Stimulated activated CD8-positive, alpha-beta memory T cell treated with anti-CD3 and anti-CD28 coated beads, Interleukin-4, amount 100 ng/mL, for 48 hours (primary cell): ENCODE measurements at regions not wholly inside any gene's neighbourhood (a gene's known extent, or its start where the extent isn't known, plus 50 kb on each side); places are given as distances from the start of the nearest gene placed in this dataset.

Experiments
- DNase-seq: peaks from one replicate; pipeline ENCODE4 v3.0.0-alpha.2; 2020

DNA sequence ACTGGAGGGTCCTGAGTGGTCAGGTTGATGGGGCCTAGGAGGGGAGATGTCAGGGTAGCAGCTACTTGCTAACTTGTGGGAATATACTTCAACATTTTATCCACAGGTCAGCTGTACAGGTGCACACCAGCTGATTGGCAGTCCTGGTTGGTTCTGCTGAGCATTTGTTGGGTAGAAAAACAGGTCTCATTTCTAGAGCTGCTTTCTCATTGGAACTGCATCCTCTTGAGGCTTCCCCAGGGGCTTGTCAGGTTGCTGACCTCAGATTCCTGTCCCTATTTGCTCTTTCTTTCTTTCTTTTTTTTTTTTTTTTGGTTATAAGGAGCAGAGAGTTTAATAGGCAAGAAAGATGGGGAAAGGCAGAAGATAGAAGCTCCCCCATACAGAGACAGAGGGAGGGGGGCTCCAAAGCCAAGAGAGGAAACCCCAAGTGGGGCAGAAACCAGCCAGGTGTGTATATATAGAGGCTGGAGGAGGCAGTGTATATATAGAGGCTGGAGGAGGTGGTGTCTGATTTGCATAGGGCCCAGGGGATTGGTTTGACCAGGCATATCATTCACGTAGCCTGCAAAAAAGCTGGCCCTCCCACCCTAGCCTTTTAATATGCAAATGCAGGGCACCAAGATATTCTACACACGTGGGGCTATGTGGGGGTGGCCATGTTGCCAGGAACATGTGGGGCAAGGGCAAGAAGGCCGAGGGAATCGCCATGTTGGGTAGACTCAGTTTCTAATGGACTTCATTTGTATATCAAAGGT, 57.3 kb upstream of the STUM start:
- DNase-seq, result no peak

DNA sequence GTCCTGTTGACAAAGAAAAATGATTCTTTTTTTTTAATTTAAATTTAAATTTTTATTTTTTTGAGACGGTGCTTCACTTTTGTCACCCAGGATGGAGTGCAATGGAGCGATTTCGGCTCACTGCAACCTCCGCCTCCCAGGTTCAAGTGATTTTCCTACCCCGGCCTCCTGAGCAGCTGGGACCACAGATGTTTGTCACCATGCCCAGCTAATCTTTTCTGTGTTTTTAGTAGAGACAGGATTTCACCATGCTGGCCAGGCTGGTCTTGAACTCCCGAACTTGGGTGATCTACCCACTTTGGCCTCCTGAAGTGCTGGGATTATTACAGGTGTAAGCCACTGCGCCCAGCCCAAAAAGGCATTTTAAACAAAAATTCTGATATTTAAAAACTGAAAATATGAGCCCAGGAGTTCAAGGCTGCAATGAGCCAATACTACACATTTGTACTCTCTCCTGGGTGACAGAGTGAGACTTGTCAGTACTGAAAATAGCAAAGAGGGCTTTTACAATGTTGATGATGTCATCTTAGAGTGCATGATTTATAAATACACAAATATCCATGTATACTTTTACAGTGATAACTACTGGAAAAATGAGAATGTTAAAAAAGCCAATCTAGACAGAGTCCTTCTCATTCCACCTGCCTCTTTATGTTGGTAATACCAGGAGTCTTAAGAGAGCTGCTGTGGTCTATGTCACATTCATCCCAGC, 56.0 kb upstream of the STUM start:
- no peak for DNase-seq

DNA sequence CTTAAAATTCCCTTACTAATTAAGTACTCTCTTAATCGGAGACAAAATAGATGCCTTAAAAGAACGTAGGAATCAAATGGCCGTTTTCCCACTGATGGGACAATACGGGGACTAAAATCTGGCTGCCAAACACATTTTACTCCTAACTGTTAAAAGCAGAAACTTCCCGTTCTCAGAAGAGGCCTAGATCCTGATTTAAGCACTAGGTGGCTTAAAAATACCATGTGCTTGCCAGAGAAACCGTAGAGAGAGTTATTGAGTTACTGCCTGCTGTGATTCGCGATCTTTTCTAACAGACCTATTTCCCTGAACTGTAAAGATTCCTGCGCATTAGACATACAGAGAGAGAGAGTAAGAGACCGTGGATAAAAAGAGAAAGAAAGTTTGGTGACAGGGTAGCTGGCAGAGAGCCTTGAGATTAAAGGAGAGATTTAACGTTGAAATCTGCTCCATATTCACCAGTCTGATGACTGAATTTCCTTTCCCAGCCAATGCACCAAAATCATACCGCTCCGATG, 54.4 kb upstream of the STUM start:
- DNase-seq, result no peak

DNA sequence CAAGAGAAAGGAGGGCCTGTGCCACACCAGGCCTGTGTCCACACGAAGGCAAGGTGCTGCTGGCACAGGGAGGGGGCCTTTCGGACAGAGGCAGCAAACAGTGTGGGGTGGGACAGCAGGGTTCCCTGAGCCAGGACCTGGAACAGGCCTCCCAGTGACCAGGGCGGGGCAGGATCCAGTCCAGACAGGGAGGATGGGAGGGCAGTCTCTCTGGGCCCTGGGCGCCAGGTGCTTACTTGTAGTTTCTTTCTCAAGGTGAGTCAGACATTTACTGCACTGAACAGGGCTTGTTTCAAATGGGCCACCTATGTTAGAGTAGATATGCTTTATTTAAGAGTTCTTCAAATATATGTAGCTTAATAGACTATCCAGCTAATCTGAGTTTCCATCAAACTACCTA, 52.8 kb upstream of the STUM start:
- DNase-seq, result no peak

DNA sequence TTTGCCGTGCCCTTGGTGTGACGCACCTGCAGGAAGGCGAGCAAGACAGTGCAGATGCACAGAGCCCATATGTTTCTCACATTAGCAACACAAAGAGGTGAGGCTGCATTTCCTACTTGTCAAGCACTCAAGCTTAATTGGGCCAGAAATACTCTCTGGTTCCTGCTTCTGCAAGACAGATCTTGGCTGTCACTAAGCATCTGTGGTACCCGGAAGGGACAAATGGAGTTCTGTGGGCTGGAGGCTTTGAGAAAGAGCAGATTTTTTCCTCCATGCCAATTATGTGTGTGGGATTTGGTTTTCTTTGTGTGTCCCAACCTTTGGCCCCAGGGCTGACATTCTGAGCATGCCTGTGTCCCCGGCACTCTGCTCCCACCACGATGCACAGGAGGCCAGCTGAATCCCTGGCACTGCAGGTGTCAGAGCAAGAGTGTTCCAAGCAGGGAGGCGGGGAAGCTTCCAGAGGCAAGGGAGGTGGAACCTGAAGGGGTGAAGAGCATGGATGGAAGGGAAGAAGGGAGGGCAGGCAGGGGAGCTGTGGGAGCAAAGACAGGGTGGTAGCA, 52.0 kb upstream of the STUM start:
- no peak for DNase-seq

DNA sequence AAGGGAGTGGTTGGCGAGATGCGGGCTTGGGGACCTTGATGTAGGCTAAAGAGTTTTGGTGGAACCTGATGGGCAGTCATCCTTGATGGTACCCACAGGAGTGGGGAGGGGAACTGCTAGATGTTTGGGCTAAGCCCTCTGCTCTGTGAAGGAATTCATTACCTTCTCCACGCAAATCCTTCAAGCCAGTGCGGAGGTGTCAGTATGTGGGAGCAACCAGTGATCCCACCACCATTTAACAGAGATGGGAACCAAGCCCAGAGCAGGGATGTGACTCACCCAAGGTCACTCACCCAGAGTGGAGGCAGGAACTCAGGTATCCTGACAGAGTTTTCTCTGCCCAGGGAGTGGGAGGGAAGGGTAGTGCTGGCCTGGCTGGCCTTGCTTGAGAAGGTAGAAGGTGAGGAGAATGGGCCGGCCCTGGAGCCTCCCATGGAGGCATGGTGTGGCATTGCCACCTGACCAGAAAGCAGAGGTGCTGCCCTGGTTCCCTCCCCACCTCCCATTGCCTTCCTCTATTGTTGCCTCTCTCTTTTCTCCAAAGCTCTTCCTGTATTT, 51.2 kb upstream of the STUM start:
- no peak for DNase-seq

DNA sequence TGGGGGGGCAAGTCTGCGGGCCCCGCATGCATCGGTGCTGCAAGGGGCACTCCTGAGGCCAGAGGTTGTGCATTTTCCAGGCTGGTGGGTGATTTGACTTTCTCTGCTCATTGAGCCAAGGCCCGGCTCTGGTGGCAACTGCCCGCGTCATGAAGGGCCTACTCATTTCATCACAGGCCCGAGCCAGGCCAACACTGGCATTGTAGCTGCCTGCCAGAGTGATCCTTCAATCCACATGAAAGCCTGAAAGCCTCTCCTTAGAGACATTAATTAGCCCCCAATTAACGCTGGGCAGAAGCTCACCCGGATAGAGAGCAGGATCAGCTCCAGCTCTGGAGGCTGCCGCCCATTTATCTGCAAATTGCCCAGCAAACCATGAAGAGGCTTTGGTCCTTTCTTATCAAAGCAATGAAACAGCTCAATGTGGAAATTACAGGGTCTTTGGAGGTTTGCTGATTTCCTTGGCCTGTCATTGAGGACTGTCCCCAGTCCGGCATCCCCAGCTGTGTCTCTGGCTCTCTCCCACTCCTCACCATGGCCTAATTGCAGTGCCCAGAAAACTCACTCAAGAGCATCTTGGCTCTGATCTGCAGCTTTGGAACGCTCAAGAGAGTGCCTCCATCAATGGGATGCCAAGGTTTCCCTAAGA, 50.4 kb upstream of the STUM start:
- no peak for DNase-seq

DNA sequence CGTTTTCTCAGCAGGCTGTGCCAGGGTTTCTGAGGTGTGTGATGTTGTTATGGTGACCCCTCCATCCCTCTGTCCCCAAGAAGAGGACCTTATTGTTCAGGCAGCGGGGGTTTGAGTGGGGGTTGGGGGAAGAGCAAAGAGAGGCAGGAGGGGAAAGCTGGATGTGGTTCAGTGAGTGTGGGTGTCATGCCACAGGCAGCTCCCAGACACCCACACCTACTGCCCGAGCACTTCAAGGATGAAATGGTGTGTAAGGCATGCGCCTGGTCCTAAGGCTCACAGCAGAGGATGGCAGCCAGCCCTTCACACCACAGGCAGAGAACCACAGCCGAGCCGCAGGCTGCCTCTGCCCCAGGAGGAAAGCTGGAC, 49.9 kb upstream of the STUM start:
- no peak for DNase-seq
